Limb (tissue), 2 donors: ENCODE measurements at regions not wholly inside any gene's neighbourhood (a gene's known extent, or its start where the extent isn't known, plus 50 kb on each side); places are given as distances from the start of the nearest gene placed in this dataset.
A peak's percentile ranks its signal among the peaks of the same experiment; 100 is the strongest.

Experiments used
- DNase-seq, 2 donors: peaks; one replicate each; pipeline ENCODE4 v3.0.0-alpha.2; 2016; ENCODE audit errors: extremely low spot score in 2 of 2

GRCh38 chr3:102225005-102225404 is 209.8 kb upstream of the ZPLD1 start:
- DNase-seq = no peak

DNA sequence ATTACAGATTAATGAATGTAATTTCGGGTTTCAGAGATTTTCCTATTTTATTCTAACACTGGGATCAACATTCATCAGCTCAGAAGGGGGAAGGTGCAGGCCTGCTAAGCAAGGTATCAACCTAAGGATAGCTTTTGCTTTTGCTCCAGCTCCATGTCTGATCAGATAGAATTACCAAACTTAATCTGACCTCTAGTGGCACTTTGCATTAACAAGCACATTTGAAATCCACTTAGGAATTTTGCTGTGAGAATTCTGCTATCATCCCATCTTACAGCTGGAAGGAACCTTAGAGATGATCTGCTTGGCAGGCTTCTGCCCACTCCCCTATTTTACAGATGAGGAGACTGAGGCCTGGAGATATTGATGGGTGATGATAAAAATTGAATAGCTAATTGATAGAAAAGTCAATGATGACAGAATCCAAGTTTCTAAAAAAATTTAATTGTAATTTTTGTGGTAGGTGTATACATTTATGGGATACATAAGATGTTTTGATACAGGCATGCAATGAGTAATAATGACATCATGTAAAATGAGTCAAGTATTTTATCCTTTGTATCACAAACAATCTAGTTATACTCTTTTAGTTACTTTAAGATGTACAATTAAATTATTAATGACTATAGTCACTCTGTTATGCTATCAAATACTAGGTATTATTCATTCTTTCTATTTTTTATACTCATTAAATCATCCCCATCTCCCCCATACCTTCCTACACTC is 209.2 kb upstream of the ZPLD1 start:
- DNase-seq = peak in 1 of 2 donors; percentile 79

DNA sequence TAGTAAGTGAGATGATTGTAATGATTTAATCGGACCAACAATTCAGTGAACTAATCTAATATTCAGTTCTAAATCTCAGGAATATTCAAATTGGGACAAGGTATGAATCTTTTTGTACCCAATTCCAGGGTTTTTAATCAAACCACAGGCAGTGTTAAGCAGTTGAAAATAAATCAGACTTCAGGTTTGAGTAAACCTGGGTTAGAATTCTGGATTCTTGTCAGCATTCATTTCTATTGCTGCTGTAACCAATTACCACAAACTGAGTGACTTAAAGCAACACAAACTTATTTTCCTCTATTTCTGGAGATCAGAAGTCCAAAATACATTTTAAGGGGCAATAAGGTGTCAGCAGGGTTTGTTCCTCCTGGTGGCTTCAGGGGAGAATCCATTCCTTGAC is 208.4 kb upstream of the ZPLD1 start:
- DNase-seq = no peak

GRCh38 chr3:102229062-102229655 is 205.7 kb upstream of the ZPLD1 start:
- peak; percentile 80 to 86 for DNase-seq

- DNase-seq = no peak
Measured at GRCh38 chr3:102230057-102230456, 204.8 kb upstream of the ZPLD1 start.

DNA sequence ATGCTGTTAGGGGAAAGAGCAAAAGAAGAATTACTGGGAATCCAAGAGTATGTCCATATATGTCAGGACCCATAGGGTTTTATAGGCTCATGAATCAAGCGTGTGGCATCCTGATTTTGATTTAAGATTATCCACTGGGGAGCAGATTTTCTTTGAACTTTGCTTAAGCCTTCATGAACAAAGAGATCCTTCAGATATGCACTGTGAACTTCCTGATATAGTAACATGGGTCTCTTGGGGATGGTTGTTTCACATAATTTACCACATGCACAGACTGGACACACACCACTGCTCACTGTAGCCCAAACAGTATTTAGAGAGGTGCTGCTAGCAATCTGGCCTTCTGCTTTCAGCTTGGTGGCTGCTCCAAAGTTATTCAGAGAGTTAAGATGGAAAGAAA is 200.9 kb upstream of the ZPLD1 start:
- no peak for DNase-seq

DNA sequence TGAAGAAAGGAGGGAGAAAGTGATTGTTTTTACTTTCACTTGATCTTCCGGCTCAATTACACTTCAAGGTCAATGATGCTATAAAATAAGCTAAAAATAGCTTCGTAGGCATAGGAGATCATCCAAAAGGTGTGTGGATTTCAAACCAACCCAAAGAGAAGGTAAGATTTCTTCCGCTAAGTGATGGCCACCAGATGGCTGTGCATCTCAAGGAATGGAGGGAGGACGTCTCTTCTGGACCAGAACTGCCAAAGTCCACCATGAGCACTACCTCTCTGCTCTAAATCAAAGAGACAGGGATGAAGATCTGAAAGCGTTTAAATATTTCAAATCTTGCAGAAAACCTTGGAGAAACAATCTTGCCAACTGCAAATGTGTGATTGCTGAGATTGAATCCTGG is 199.1 kb upstream of the ZPLD1 start:
- no peak for DNase-seq

- no peak for DNase-seq
Measured at GRCh38 chr3:102237181-102237580, 197.6 kb upstream of the ZPLD1 start.

DNA sequence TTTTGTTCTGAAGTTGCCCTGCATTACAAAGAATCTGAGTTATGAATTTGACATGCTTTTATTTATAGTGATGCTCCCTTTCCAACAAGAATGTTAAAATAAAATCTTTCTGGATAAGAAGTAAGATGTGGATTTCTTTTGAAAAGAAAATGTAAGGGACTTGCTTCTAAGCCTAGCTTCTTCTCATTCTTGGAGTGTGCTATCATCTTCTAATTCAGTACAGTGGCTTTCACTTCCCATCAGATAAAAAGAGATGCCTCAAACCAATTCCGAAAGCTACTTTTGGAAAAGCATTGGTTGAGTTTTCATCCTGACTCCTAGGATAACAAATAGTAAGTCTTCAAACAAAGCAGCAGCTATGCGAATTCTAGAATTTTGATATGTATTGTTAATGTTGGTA is 197.0 kb upstream of the ZPLD1 start:
- no peak for DNase-seq

DNA sequence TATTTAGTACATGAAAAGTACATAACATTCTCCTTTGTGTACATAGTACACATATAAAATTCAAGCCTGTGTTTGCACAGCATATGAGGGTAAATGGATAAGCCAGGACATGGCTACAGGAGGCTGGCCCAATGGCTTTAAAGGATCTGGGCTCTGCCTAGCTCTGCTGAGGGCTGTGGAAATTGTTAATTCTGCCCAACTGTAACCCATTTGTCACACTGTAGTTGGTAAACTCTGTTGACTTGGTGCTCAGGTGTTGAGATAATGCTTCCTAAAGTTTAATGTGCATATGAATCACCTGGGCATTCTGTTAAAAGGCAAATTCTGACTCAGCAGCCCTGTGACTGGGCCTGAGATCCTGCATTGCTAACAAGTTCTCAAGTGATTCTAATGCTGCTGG is 196.5 kb upstream of the ZPLD1 start:
- no peak for DNase-seq

GRCh38 chr3:102240720-102241119 is 194.1 kb upstream of the ZPLD1 start:
- no peak for DNase-seq

- DNase-seq = no peak
Measured at GRCh38 chr3:102248981-102249705, 185.7 kb upstream of the ZPLD1 start.

DNA sequence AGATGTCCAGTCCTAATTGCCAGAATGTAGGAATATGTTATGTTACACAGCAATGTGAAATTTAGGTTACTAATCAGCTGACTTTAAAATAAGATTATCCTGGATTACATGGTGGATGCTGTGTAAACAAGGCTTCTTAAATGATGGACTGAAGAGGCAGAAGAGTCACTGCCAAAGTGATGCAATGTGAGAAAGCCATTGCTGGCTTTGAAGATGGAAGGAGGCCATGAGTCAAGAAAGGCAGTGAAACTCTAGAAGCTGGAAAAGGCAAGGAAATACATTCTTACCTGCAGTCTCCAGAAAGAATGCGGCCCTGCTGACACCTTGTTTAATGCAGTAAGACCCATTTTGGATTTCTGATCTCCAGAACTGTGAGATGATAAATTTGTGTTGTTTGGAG is 179.1 kb upstream of the ZPLD1 start:
- DNase-seq = no peak

DNA sequence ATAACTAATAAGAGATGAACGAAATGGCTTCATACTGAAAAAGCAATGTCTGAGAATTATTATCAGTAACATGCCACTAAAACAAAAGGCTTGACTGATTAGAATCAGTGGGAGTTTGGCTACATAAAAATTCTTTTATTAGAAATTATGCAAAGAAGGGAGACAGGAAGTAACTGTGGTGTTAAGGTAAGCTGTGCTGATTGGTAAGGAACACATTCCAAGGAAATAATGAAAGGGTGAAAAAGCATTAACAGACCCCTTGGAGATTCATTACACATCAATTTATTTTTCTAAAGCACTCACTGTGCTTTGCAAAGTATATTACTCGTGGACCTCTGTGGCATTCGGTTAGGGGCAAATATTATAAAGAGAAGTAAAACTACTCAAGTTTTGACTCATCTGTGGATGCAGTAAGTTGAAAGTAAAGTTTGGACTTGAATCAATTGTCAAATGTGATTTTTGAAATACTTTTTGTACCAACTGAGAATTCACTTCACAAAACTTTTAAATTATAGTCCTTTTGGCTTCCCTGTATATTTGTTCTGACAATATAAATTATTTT is 176.1 kb upstream of the ZPLD1 start:
- DNase-seq = no peak

DNA sequence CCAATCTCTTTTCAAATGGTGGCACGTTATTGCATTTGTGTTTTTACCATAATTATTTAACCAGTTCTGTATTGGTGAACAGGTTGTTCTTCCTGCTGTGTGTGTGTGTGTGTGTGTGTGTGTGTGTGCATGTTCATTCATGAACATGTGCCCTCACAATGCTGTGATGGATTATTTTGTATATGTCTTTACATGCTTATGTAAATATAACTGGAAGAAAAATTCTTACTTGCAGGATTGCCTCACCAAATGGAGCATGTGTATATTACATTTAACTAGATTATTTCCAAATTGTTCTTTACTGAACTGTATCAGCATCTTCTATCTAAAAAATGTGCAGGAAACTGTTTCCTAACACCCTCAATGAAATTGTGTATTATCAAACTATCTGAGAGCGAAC is 175.2 kb upstream of the ZPLD1 start:
- DNase-seq = no peak

DNA sequence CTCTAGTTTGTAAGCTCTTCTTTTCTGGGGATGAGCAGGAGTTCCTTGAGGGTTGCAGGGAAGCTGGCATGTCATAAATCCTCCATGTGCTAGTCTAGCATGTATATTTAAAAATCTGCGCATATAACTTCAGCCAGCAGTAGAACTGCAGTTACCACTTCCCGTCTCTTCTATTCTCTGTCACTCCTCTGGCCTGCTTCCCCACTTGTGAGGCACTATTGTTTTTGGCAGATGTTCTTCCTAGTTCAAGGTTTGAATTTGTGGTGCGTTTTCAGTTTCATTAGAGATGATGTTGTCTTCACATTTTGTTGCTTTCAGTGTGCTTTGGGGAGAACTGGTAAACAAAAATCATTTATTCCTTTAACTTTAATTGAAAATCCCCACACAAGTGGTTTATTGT is 169.1 kb upstream of the ZPLD1 start:
- no peak for DNase-seq

DNA sequence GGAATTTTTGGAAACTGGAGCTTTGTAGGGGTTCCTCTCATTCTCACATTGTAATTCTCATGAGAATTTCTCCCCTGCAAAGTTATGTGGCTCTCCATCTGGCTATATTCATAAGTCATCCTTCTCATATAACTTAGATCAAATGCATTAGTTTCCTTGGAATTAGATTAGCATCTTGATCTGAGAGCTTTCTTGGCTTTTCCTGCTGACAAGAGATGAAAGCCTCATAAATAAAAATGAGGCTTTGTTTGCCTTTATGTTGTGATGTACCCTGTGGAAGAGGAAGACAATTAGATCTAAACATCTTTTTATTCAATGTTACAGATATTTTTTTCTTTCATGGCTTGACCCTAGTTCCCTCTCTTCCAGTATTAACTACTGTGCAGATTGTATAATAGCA is 165.4 kb upstream of the ZPLD1 start:
- no peak for DNase-seq

DNA sequence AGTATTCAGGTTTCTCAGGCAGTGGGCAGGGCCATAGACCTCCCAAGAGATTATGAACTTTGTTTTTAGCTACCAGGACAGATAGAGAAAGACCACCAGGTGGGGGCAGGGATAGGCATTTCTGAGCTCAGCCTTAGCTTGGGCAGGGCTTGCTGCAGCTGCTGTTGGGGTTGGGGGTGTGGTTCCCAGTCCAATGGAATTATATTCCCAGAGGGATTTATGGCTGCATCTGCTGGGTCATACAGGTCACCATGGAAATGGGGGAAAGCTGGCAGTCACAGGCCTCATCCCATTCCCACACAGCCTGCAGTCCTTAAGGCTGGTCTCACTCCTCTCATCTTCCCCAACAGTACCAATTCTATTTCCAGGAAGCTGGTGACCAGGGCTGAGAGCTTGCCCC is 144.6 kb upstream of the ZPLD1 start:
- no peak for DNase-seq

DNA sequence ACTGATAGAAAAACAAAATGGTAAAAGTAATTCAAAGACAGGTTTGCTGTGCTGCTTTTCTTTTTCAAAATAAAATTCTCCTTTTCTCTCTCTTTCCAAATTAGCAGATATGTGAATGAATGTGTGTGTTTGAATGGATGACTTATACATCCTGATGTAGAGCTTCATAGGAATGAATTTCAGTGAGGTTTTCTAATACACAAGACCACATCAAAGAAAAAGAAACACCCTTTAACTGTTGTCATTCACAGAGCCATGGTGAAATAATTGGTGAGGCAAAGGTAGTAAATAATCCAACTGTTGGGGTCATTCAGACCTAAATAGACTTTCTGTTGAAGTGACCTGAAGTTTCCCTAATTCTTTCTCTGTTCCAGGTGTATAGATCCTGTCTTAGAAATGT is 139.1 kb upstream of the ZPLD1 start:
- no peak for DNase-seq

DNA sequence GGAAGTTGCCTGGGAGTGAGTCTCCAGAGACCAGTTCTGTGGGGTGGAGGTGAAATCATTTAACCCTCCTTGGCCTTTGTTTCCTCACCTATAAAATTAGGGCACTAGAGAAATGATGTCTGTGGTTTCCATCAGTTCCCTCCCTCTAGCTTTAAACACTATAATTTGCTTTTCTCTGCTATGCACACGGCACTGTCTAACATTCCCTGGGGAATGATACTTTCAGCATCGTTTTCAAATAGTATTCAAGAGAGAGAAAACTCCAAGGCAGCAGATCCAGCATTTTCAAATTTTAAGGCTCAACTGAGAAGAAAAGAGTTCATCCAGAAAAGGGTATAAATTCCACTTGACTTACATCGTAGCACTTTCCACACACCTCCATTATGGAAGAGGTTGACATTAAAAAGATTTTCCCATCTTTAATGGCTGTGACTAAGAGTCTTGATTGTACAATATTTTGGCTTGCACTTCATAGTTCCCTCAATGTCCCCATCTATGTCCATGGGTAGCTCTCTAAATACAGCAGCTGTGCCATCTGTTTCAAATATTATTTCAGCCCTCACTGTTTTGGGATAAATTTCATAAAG is 137.7 kb upstream of the ZPLD1 start:
- peak in 1 of 2 donors; percentile 12 for DNase-seq

GRCh38 chr3:102299125-102299877 is 135.5 kb upstream of the ZPLD1 start:
- DNase-seq = no peak
